Activated CD8-positive, alpha-beta memory T cell treated with anti-CD3 and anti-CD28 coated beads for 4 hours (primary cell): ENCODE measurements at regions not wholly inside any gene's neighbourhood (a gene's known extent, or its start where the extent isn't known, plus 50 kb on each side); places are given as distances from the start of the nearest gene placed in this dataset.
"Not testable (repeated sequence)": the region's sequence is repeated elsewhere in the genome, so short reads cannot be mapped to it uniquely, and the experiment has no call there.

Experiments used
- DNase-seq, 2 donors: peaks; one replicate each; pipeline ENCODE4 v3.0.0-alpha.2; 2020; ENCODE audit warnings: low read depth in 2 of 2

DNA sequence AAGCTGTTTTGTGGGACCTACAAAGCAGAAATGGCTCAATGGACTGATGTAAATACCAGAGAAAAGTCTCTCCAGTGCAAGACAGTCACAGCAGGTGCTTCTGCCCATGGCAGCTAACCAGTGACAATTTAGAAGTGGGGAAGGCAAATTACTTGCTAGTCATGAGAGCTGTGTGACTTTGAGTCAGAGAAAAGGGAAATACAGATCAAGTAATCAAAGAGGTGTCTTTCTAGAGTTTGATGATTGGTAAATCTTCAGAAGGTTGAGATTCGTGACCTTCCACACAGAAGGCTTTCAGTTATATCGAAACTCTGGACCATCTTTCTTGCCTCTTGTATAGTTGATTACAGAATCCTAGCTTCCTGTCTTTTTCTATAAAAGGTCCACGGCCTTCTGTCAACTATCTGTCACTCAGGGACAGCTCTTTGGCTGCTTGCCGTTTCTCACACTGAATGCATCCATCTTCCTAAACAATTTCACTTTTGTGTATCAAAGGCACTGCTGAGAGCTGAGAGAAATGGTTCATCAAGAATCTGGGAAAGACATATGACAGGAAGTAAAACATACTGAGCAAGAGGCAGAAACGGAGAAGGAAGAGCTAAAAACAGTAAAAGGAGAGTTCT is 993.9 kb upstream of the ACO1 start:
- no peak for DNase-seq

DNA sequence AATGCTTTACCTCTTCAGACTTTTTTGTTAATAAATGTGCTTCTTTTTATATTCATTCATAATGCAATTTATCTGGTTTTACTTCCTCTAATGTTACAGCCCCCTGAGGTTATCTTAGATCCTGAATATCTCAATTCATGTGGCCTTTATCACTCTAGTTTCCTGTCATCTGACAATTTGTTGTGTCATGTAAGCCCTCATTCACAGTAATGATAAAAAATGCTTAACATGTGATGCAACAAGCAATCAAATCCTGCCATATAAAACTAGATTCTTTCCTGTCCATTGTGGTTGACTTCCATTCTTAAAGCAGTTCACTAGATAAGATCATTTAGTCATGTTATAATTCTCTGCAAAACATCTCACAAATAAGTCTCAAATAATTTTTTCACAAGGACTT is 991.2 kb upstream of the ACO1 start:
- no peak for DNase-seq

DNA sequence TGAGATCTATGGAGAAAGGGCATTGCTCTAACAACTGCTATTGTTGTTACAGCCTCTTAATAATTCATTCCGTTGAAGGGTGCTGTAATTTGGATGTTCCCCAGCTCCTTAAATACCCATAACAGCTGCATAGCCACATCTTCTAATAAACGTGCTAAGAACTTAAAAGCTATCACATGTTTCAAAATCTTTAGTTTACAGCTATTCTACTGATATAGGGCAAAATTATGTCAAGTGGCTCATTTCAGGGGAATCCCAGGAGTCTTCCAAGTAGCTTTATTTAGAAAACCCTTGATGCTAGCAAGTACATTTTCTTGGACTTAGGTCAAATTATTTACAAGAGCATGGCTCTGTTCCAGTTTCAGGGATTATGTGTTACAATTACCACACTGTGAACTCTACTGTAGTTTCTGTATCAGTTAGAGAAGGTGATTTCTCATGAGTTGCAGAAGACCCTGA is 990.4 kb upstream of the ACO1 start:
- no peak for DNase-seq

DNA sequence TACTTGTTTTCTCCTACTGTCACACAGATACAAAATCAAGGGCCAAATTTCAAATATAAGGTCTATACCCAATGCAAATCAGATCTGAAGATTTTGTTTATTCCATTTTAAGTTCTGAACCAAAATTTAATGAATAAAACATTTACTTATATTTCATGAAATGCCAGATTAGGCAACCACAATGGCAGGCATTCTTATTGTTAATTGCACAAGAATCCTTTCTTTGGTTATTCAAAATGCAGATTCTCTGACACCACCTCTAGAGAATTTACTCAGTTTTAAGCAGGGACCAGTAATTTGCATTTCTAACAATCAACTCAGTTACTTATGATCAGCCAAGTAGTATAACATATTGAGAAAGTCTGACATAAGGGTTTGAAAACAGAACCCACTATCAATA is 972.4 kb upstream of the ACO1 start:
- no peak for DNase-seq

DNA sequence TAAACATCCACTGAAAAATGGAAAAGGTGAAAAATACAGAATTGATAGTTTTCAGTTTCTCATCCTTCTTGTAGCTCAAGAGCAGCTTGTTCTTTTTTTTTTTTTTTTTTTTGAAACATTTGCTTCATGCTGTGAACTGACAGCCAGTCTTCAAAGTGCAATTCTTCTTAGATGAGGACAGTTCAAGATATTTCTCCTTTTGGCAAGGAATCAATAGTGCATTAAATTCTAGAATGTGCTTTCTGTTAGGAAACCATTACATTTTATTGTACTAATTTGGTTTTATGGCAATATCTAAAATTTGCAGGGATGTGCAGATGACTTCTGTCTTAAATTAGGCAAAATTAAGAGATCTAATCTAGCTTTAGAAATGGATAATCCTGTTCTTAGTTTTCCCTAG is 969.3 kb upstream of the ACO1 start:
- no peak for DNase-seq

DNA sequence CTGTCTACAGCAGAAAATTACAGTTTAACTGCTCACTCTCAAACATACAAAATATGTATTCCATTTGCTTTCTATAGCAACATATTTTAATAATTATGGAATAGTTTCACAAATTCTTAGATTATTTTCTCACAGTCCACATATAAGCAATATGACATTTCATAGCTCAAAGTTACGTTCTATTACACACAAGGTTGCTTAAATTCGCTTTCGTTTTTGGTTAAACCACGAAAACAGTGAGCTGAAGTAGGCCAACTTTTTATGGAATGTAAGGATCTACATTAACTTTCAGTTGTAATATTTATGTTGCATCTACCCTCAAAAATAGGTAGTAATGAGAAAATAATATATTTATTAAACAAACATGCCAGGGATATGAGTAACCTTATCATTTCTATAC is 966.0 kb upstream of the ACO1 start:
- no peak for DNase-seq

DNA sequence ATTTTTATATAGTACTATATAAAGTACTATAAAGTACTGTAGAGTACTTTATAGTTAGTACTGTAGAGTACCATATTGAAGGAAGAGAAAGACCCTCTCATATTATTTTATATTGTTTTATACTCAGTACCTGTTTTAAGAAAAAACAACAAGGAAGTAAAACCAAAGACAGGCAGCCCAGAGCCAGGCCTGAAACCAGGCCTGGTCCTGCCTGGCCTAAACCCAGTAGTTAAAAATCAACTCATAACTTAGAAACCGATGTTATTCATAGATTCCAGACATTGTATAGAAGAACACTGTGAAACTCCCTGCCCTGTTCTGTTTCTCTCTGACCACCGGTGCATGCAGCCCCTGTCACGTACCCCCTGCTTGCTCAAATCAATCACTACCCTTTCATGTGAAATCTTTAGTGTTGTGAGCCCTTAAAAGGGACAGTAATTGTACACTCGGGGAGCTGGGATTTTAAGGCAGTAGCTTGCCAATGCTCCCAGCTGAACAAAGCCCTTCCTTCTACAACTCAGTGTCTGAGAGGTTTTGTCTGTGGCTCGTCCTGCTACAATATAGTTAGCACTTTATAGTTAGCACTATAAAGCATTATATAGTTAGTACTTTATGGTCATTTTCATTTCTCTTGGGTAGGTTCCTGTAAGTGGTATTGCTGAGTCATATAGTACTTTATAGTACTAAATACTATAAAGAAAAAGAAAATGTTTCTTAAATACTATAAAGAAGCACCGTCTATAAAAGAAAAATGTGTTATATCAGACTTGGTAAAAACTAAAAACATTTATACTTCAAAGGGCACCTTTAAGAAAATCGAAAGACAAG is 940.6 kb upstream of the ACO1 start:
- DNase-seq = not testable (repeated sequence)

DNA sequence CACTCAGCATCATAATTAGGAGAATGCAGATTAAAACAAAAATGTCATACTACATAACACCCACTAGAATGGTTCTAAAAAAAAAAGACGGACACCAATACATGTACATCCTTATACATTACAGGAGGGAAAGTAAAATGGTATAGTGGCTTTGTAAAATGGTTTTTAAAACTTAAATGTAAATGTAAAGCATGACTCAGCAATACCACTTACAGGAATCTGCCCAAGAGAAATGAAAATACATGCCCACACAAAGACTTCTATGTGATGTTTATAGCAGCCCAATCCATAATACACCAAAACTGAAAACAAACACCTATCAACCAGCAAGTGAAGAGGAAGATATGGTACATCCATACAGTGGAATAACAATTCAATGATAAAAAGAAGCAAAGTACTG is 939.1 kb upstream of the ACO1 start:
- DNase-seq = no peak

DNA sequence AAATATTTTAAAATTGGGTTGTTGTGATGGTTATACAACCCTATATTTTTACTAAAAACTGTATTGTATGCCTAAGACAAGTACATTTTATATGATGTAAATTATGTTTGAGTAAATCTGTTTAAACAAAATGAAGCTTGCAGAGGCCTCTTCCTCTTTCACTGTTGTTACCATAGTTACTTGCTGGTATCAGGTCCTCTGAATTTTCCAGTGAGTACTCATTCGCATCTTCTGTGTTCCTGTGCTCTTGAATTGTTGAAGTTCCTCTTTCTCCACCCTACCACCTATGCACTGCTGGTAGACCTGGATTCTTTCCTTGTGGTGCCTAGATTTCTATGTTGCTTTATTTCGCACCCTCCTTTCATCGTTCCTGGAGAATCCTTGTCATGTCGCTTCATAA is 938.5 kb upstream of the ACO1 start:
- no peak for DNase-seq

DNA sequence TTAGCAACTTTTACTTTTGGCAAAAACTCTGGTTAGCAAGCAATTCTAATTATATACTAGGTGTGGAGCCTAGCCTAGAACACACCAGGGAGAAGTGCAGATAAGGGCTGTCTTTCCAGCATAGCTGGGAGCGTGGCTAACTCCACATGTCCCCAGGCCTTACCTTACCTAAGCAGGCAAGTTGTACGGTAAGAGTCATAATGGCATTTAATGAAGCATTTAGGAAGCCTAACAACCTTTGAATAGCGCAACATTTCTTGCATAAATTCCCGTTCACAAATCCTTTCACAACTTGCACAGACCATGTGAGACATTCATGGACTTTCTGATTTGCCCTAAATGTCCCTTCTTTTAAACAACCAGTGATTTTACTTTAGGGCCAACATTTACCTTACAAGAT is 917.4 kb upstream of the ACO1 start:
- no peak for DNase-seq

DNA sequence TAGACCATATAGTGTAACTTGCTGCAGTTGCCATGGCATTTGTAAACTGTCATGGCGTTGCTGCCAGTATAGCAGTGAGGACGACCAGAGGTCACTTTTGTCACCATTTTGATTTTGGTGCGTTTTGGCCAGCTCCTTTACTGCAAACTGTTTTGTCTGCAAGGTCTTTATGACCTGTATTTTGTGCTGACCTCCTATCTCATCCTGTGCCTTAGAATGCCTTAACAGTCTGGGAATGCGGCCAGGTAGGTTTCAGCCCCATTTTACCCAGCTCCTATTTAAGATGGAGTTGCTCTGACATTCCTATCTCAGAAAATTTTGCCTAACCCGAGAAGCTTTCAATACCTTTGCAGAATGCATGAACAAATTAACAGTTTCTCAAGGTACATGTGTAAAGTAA is 914.4 kb upstream of the ACO1 start:
- DNase-seq = no peak

DNA sequence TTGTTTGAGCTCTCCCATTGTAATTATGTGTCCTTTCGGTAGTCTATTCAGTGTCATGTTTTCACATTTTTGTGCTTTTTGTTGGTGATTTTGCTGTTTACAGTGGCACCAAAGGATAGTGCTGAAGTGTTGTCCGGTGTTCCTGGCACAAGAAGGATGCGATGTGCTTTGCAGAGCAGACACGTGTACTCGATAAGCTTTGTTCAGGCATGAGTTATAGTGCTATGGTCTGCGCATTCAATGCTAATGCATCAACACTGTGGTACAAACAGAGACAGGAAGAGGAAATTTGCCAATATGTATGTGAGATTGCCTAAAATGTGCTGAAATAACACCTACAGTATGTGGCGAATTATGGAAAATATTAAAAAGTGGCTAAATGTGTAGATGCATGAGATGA is 913.4 kb upstream of the ACO1 start:
- no peak for DNase-seq

DNA sequence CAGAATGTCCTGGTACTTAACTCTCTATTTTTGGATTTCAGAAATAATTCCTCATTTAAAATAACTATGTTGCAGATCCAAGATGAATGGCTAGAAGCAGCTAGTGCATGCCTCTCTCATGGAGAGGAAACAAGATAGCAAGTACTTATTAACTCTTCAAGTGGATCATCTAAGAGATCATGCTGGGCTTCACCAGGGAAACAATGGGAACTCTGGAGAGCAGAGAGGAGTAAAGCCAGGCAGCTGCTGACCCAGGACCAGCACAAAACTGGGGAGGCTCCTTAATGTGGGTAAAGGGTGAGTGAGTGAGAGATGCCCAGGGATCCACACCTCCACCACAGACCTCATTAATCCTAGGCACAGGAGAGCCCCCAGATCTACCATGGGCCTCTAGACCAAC is 897.8 kb upstream of the ACO1 start:
- DNase-seq = no peak

DNA sequence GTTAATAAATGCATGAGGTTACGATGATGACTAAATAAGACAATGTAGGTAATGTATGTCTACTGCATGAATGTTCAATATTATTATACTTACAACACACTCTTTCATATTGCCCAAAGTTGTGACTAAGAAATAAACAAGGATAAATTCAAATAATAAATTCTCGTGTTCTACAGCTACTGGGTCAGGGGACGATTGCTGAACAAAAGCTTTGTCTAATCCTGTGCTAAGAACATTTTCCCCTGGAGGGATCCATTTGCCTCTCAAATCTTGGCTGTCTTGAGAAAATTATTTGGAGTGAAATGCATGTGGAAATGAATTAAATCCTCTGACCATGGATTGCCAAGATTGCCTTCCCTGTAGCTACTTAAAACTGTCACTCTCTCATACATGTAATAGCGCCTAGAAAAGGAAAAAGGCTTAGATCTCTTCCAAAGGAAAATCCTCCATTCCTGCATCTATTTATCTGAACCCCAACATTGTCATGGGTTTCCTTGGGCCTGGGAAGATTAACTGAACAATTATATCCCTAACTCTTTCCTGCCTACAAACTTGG is 893.8 kb upstream of the ACO1 start:
- DNase-seq = no peak

DNA sequence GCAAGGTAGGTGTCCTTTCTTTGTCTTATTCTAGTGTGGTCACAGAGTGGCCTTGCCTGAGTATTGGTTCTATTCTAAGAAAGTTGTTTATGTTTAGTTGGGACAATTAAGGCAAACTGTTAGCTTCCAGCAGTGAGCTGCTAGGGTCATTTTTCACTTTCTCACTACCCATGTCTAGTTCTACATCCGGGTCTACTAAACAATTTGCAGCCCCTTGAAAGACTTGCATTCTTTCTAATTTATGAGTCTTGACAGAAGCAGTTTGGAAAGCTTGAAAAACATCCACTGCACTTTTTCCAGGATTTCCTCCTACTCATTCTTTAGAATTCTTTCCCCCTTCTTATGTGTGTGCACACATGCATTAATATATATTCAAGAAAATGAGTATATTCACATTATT is 892.2 kb upstream of the ACO1 start:
- DNase-seq = no peak

DNA sequence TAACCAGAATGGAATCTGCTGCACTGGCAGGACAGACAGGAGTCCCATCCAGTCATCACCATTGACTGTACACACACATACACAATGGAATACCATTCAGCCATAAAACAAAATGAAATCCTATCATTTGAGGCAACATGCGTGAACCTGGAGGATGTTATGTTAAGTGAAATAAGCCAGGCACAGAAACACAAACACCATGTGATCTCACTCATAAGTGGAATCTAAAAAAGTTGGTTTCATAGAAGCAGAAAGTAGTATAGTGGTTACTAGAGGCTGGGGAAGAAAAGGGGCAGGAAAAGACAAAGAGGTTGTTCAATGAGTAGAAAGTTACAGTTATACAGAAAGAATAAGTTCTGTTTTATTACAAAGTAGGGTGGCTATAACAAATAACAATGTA is 884.0 kb upstream of the ACO1 start:
- DNase-seq = no peak

DNA sequence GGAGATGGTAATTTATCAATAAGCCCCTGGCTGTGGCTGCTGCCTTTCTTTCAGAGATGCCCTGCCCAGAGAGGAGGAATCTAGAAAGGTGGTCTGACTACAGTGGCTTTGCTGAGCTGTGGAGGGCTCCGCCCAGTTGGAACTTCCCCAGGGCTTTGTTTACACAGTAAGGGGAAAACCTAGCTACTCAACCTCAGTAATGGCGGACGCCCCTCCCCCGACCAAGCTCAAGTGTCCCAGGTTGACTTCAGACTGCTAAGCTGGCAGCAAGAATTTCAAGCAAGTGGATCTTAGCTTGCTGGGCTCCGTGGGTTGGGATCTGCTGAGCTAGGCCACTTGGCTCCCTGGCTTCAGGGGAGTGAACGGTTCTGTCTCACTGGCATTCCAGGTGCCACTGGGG is 865.4 kb upstream of the ACO1 start:
- no peak for DNase-seq

DNA sequence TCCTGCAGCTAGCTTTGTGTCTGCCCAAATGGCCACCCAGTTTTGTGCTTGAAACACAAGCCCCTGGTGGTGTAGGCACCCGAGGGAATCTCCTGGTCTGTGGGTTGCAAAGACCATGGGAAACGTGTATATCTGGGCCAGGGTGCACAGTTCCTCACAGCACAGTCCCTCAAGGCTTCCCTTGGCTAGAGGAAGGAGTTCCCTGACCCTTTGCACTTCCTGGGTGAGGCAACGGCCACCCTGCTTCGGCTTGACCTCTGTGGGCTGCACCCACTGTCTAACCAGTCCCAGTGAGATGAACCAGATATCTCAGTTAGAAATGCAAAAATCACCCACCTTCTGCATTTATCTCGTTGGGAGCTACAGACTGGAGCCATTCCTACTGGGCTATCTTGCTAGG is 865.0 kb upstream of the ACO1 start:
- no peak for DNase-seq

DNA sequence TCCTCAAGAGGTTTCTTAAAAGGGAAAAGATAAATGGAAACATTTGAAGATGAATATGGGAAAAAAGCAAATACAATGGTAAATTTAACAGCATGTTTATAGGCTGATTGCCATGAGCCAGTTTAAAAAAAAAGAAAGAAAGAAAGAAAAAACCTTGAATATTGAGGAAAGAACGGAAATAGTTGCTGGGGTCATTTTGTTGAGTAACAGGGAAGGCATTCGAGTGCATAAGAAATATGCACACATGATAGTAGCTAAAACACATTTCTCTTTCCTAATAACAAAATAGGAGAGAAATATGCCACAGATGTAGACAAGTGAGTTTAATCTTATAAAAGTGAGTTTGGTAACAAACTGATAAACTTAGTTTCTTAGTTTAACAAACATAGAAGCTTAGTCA is 864.6 kb upstream of the ACO1 start:
- DNase-seq = no peak

DNA sequence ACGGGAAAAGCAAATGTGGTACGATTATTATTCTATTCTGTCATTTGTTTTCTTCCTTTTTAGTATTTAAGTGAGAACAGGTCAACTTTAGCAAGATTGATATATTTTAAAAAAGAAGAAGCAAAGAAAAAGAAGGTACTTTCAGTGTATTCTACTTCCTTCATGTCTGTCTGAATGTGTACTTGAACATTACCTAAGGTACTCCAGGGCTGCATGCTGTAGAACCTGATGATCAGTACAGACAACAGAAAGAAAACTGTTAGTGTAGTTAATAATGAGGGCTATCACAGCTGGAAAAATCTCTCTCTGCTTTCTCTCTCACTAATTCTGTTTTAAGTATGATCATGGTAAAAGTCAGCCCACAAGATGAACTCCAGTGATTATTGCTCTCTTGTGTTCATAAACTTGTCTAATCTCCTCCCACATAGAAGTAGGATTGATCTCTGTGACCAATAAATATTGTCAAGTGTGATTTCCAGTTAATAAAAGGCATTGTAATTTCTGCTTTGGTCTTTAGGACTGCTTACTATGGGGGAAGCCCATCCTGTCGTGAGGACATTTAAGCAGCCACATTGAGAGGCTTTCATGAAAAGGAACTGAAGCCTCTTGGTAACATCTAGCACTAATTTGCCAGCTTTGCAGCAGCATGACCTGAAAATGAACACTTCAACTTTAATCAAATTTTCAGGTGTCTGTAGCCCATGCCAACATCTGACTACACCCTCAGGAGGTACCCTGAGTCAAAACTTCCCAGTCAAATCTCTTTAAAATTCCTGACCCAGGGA is 864.0 kb upstream of the ACO1 start:
- no peak for DNase-seq

DNA sequence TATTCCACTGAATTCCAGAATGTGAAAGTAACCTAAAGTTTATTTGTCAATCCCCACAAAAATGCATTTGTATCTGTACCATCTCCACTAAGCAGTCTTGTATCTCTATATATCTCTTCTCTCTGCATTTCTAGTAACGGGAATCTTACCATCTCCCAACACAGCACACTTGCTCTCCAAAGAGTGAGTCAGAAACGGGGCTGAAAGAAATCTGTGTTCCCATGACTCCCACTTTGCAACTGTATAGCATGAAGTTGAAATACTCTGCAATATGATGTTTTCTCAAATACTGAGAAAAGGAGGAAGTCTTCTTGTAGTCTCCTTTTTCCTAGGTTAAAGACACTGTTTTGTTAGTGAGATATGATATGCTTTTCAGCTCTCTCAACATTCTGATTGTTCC is 848.8 kb upstream of the ACO1 start:
- DNase-seq = no peak

DNA sequence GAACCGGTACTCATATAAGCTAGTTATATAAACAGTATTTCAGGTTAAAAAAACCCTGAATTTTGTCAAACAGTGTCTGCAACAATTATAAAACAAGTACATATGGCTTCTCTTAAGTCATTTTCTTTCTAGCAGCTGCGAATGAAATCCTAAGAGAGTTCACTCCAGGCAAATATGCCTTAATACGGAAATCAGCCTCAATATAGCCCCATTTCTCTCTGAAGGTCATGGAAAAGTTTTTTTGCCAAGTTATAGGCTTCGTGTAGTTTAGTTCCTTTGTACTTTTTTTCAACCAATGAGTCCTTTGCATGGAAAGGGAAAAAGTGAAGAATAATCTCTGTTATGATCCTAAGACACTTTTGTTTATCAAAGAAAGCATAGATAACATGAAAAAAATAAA is 848.0 kb upstream of the ACO1 start:
- no peak for DNase-seq
